KMS-11 (cell line): ENCODE measurements at regions not wholly inside any gene's neighbourhood (a gene's known extent, or its start where the extent isn't known, plus 50 kb on each side); places are given as distances from the start of the nearest gene placed in this dataset.
A peak's percentile ranks its signal among the peaks of the same experiment; 100 is the strongest.
"Not testable (repeated sequence)": the region's sequence is repeated elsewhere in the genome, so short reads cannot be mapped to it uniquely, and the experiment has no call there.

ENCODE experiments used
- H2AFZ ChIP-seq: fragments of 200-600 bp; sonication (generic); 2 replicates; pipeline ENCODE4 v1.6.1; 2016; ENCODE audit warnings: antibody characterized with exemption, mixed run types, low read depth
- H3K27ac ChIP-seq: fragments of 200-600 bp; sonication (generic); 2 replicates; pipeline ENCODE4 v1.6.1; 2016; ENCODE audit warnings: mild to moderate bottlenecking, mixed run types
- H3K27me3 ChIP-seq: fragments of 200-600 bp; sonication (generic); 2 replicates; pipeline ENCODE4 v1.6.1; 2017; ENCODE audit warnings: mild to moderate bottlenecking, low read depth, mixed run types, moderate library complexity; ENCODE audit not compliant: insufficient read depth
- H3K36me3 ChIP-seq: fragments of 200-600 bp; sonication (generic); 2 replicates; pipeline ENCODE4 v1.6.1; 2017; ENCODE audit warnings: mild to moderate bottlenecking, mixed run types; ENCODE audit not compliant: insufficient read depth
- H3K4me1 ChIP-seq: fragments of 200-600 bp; sonication (generic); 2 replicates; pipeline ENCODE4 v1.6.1; 2016; ENCODE audit warnings: mild to moderate bottlenecking, low read depth, mixed run types; ENCODE audit not compliant: poor library complexity, severe bottlenecking
- H3K4me2 ChIP-seq: fragments of 200-600 bp; sonication (generic); 2 replicates; pipeline ENCODE4 v1.7.0; 2016; ENCODE audit warnings: mild to moderate bottlenecking, mixed run types
- H3K4me3 ChIP-seq: fragments of 200-600 bp; sonication (generic); IDR thresholded peaks from 2 replicates; pipeline ENCODE4 v1.6.1; 2017; ENCODE audit warnings: low read depth, low read length, mixed read lengths; ENCODE audit not compliant: insufficient read depth
- H3K79me2 ChIP-seq: fragments of 200-600 bp; sonication (generic); 2 replicates; pipeline ENCODE4 v1.6.1; 2016; ENCODE audit warnings: low read depth, mixed run types; ENCODE audit not compliant: insufficient read depth
- H3K9ac ChIP-seq: fragments of 200-600 bp; sonication (generic); 2 replicates; pipeline ENCODE4 v1.6.1; 2016; ENCODE audit warnings: mild to moderate bottlenecking, mixed run types
- H4K20me1 ChIP-seq: fragments of 200-600 bp; sonication (generic); 2 replicates; pipeline ENCODE4 v1.6.1; 2016; ENCODE audit warnings: mild to moderate bottlenecking, mixed run types; ENCODE audit not compliant: insufficient read depth
- TF ChIP-seq, protein P1 (sequence below): fragments of 200-600 bp; sonication (generic); conservative IDR thresholded peaks from 2 replicates; pipeline ENCODE4 v1.6.1; 2017; ENCODE audit warnings: low read depth, mild to moderate bottlenecking, antibody characterized with exemption, low read length, moderate library complexity, mixed read lengths

- Histone ChIP-seq H3K36me3 (no peaks in the 10 kb centered on the region), H3K79me2 (no peaks in the 10 kb centered on the region), H3K27me3 (no peaks in the 10 kb centered on the region), H3K27ac (no peak overlapping the region), H3K4me1 (no peaks in the 10 kb centered on the region), H4K20me1 (no peaks in the 10 kb centered on the region), H3K4me2 (no peak overlapping the region), H3K9ac (no peak overlapping the region), H3K4me3 (no peak overlapping the region), H2AFZ (no peak overlapping the region)
- TF ChIP-seq, protein P1, sequence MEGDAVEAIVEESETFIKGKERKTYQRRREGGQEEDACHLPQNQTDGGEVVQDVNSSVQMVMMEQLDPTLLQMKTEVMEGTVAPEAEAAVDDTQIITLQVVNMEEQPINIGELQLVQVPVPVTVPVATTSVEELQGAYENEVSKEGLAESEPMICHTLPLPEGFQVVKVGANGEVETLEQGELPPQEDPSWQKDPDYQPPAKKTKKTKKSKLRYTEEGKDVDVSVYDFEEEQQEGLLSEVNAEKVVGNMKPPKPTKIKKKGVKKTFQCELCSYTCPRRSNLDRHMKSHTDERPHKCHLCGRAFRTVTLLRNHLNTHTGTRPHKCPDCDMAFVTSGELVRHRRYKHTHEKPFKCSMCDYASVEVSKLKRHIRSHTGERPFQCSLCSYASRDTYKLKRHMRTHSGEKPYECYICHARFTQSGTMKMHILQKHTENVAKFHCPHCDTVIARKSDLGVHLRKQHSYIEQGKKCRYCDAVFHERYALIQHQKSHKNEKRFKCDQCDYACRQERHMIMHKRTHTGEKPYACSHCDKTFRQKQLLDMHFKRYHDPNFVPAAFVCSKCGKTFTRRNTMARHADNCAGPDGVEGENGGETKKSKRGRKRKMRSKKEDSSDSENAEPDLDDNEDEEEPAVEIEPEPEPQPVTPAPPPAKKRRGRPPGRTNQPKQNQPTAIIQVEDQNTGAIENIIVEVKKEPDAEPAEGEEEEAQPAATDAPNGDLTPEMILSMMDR, result peak; percentile 57
Measured at GRCh38 chr2:138373993-138374408, 127.6 kb upstream of the SPOPL start.

DNA sequence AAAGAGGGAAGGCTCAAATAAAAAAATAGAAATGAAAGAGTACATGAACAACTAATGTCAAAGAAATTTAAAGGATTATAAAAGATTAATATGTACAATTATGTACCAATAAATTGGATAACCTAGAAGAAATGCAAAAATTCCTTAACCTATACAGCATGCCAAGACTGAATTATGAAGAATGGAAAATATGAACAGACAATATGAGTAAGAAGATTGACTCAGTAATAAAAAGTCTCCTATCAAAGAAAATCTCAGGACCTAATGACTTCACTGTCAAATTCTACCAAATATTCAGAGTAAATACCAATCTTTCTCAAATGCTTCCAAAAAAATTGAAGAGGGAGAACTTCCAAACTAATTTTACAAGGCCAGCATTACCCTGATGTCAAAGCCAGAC lies 120.2 kb upstream of the SPOPL start:
- H2AFZ ChIP-seq, result no peak overlapping the region
- no peaks in the 10 kb centered on the region for H4K20me1 ChIP-seq
- TF ChIP-seq, protein P1, result no peak
- H3K4me2 ChIP-seq, result no peak overlapping the region
- no peaks in the 10 kb centered on the region for H3K27me3 ChIP-seq
- no peak overlapping the region for H3K27ac ChIP-seq
- H3K4me1 ChIP-seq, result no peaks in the 10 kb centered on the region
- H3K9ac ChIP-seq, result no peak overlapping the region
- H3K79me2 ChIP-seq, result no peaks in the 10 kb centered on the region
- no peaks in the 10 kb centered on the region for H3K36me3 ChIP-seq
- no peak overlapping the region for H3K4me3 ChIP-seq

GRCh38 chr2:138382672-138383071 lies 118.9 kb upstream of the SPOPL start:
- H3K4me3 ChIP-seq, result no peak overlapping the region
- H2AFZ ChIP-seq, result no peak overlapping the region
- no peaks in the 10 kb centered on the region for H3K4me1 ChIP-seq
- H4K20me1 ChIP-seq, result no peaks in the 10 kb centered on the region
- no peak overlapping the region for H3K4me2 ChIP-seq
- no peaks in the 10 kb centered on the region for H3K27me3 ChIP-seq
- H3K27ac ChIP-seq, result no peak overlapping the region
- TF ChIP-seq, protein P1, result no peak
- H3K79me2 ChIP-seq, result no peaks in the 10 kb centered on the region
- no peak overlapping the region for H3K9ac ChIP-seq
- no peaks in the 10 kb centered on the region for H3K36me3 ChIP-seq

- H3K79me2 ChIP-seq, H3K4me3 ChIP-seq, H2AFZ ChIP-seq, H3K36me3 ChIP-seq, H4K20me1 ChIP-seq, H3K4me1 ChIP-seq, H3K4me2 ChIP-seq, H3K27me3 ChIP-seq, H3K27ac ChIP-seq, H3K9ac ChIP-seq: not testable (repeated sequence)
Measured at GRCh38 chr2:138386191-138386590, 115.4 kb upstream of the SPOPL start.

DNA sequence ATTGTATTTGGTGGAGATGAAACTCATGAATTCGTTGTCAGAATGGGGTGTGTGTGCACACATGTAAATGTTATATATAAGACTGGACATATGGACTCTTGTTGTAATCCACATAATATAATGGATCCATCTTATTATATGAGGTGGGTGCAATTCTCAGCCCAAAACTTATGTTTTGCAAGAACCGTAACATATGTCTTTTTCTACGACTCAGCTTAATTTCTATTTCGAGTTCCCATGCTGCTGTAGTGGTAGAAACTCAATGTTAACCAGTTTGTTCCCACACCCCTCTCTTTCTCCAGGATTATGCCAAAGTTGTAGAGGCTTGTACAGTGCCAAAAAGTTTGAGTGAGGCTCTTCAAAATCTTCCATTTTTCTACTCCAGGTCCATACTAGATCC lies 112.5 kb upstream of the SPOPL start:
- H4K20me1 ChIP-seq, result no peaks in the 10 kb centered on the region
- no peak overlapping the region for H2AFZ ChIP-seq
- H3K79me2 ChIP-seq, result no peaks in the 10 kb centered on the region
- H3K4me3 ChIP-seq, result no peak overlapping the region
- H3K27me3 ChIP-seq, result no peaks in the 10 kb centered on the region
- H3K36me3 ChIP-seq, result no peaks in the 10 kb centered on the region
- H3K4me2 ChIP-seq, result no peak overlapping the region
- no peak overlapping the region for H3K9ac ChIP-seq
- H3K4me1 ChIP-seq, result no peaks in the 10 kb centered on the region
- TF ChIP-seq, protein P1, result no peak
- no peak overlapping the region for H3K27ac ChIP-seq
